HT-29 (cell line): ENCODE measurements at regions not wholly inside any gene's neighbourhood (a gene's known extent, or its start where the extent isn't known, plus 50 kb on each side); places are given as distances from the start of the nearest gene placed in this dataset.

ENCODE experiments used
- DNase-seq: peaks from one replicate; pipeline ENCODE4 v3.0.0-alpha.2; 2015; ENCODE audit warnings: low spot score

- DNase-seq: no peak
These were observed 430.6 kb downstream of the DTHD1 start for GRCh38 chr4:36712013-36712412.

GRCh38 chr4:36716874-36717273 is 435.5 kb downstream of the DTHD1 start:
- DNase-seq: no peak

GRCh38 chr4:36719425-36719824 is 438.0 kb downstream of the DTHD1 start:
- no peak for DNase-seq

GRCh38 chr4:36722986-36723385 is 441.6 kb downstream of the DTHD1 start:
- no peak for DNase-seq

- no peak for DNase-seq
These were observed 452.9 kb downstream of the DTHD1 start for GRCh38 chr4:36734334-36734733.

GRCh38 chr4:36737691-36738090 is 456.3 kb downstream of the DTHD1 start:
- no peak for DNase-seq

- no peak for DNase-seq
These were observed 459.4 kb downstream of the DTHD1 start for GRCh38 chr4:36740796-36741310.

- no peak for DNase-seq
These were observed 466.1 kb downstream of the DTHD1 start for GRCh38 chr4:36747277-36748129.

GRCh38 chr4:36753048-36753447 is 471.6 kb downstream of the DTHD1 start:
- no peak for DNase-seq

GRCh38 chr4:36757580-36758311 is 476.3 kb downstream of the DTHD1 start:
- no peak for DNase-seq

GRCh38 chr4:36758312-36759178 is 477.1 kb downstream of the DTHD1 start:
- DNase-seq: no peak

GRCh38 chr4:36761607-36762006 is 480.2 kb downstream of the DTHD1 start:
- DNase-seq: no peak

- DNase-seq: no peak
These were observed 480.7 kb upstream of the NWD2 start for GRCh38 chr4:36763814-36764213.

- DNase-seq: no peak
These were observed 476.9 kb upstream of the NWD2 start for GRCh38 chr4:36767596-36767995.

- DNase-seq: no peak
These were observed 473.0 kb upstream of the NWD2 start for GRCh38 chr4:36771411-36772153.

- no peak for DNase-seq
These were observed 472.4 kb upstream of the NWD2 start for GRCh38 chr4:36772154-36772516.

GRCh38 chr4:36773467-36773866 is 471.1 kb upstream of the NWD2 start:
- no peak for DNase-seq

- DNase-seq: no peak
These were observed 469.0 kb upstream of the NWD2 start for GRCh38 chr4:36775544-36775943.

- DNase-seq: no peak
These were observed 464.9 kb upstream of the NWD2 start for GRCh38 chr4:36779601-36780000.

- DNase-seq: no peak
These were observed 458.6 kb upstream of the NWD2 start for GRCh38 chr4:36785973-36786372.

GRCh38 chr4:36786519-36786918 is 458.0 kb upstream of the NWD2 start:
- DNase-seq: no peak
